ENCODE measurements at regions not wholly inside any gene's neighbourhood (a gene's known extent, or its start where the extent isn't known, plus 50 kb on each side); places are given as distances from the start of the nearest gene placed in this dataset.

DNA sequence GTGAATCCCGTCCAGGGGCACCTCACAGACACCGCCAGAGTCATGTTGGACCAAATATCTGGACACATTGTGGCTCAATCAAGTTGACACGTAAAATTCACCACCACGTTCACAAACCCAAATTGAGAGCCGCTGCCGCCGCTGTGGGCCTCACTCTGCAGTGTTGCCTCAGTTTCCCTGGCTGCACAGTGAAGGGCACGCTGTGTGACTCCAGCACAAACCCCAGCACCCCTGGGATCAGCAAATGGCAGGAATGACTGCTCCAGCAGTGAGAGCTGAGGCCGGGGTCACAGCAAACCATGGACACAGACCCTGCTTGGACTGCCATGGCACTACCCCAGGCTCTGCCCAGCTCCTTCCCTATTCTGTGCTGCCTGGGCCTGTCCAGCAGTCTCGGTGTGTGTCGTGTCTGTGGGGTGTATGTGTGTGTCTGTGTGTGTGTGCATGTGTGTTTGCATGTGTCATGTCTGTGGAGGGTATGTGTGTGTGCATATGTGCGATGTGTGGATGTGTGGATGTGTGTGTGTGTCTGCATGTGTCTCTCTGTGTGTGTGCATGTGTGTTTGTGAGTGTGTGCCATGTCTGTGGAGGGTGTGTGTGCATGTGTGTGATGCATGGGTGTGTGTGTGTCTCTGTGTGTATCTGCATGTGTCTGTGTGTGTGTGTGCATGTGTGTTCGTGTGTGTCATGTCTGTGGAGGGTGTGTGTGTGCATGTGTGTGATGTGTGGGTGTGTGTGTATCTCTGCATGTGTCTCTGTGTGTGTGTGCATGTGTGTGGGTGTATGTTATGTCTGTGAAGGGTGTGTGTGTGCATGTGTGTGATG is 52.2 kb upstream of the ADRA2C start:
- H4K20me1 ChIP-seq (ENCODE audit: insufficient read depth, low read length) = no peaks in the 10 kb centered on the region
- DNase-seq = no peak
- no peak overlapping the region for H3K4me2 ChIP-seq (ENCODE audit: low read depth, low read length)
- no peaks in the 10 kb centered on the region for H3F3A ChIP-seq (ENCODE audit: insufficient read depth, low read length)
- H3K36me3 ChIP-seq (replicated peaks; ENCODE audit: insufficient read depth, low read length) = no peaks in the 10 kb centered on the region
- no peak overlapping the region for H2AFZ ChIP-seq (ENCODE audit: low read length)
- no peaks in the 10 kb centered on the region for H3K9me2 ChIP-seq (replicated peaks; ENCODE audit: insufficient read depth, low read length)
- no peak overlapping the region for H3K4me3 ChIP-seq (ENCODE audit: low read length)
- no peak overlapping the region for H3K9ac ChIP-seq (ENCODE audit: low read length)
- H3K79me2 ChIP-seq (ENCODE audit: low read length) = no peaks in the 10 kb centered on the region
- no peaks in the 10 kb centered on the region for H3K9me3 ChIP-seq (replicated peaks; ENCODE audit: insufficient read depth, low read length)
- TF ChIP-seq EZH2phosphoT487 (IDR thresholded peaks at IDR 0.05; ENCODE audit: low read length) (no peak), EZH2 (optimal IDR thresholded peaks at IDR 0.05; ENCODE audit: low read depth, low read length) (no peak)
- TF ChIP-seq, protein P1, sequence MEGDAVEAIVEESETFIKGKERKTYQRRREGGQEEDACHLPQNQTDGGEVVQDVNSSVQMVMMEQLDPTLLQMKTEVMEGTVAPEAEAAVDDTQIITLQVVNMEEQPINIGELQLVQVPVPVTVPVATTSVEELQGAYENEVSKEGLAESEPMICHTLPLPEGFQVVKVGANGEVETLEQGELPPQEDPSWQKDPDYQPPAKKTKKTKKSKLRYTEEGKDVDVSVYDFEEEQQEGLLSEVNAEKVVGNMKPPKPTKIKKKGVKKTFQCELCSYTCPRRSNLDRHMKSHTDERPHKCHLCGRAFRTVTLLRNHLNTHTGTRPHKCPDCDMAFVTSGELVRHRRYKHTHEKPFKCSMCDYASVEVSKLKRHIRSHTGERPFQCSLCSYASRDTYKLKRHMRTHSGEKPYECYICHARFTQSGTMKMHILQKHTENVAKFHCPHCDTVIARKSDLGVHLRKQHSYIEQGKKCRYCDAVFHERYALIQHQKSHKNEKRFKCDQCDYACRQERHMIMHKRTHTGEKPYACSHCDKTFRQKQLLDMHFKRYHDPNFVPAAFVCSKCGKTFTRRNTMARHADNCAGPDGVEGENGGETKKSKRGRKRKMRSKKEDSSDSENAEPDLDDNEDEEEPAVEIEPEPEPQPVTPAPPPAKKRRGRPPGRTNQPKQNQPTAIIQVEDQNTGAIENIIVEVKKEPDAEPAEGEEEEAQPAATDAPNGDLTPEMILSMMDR (IDR thresholded peaks at IDR 0.05; ENCODE audit: low read length) = no peak
- H3K27me3 ChIP-seq (replicated peaks; ENCODE audit: insufficient read depth, low read length) = peaks cover 100% of the 10 kb centered on the region
- no peaks in the 10 kb centered on the region for H3K4me1 ChIP-seq (ENCODE audit: low read length)
- no peak overlapping the region for H3K27ac ChIP-seq (ENCODE audit: low read length)

DNA sequence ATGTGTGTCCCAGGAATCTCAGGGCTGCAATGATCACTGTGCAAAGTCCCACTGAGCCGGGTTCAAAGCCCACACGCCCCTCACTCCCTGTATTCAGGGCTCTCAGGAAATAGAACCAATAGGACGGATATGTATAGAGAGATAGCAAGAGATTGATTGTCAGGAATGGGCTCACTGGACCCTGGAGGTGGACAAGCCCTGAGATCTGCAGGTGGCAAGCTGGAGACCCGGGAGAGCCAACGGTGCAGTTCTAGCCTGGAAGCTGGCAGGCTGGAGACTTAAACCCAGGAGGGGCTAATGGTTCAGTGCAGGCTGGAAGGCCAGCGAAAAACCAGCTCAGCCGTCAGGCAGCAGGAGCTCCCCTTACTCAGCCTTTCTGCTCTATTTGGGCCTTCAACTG is 52.8 kb upstream of the ADRA2C start:
- H3K4me1 ChIP-seq (ENCODE audit: low read length) = no peaks in the 10 kb centered on the region
- no peak overlapping the region for H3K9ac ChIP-seq (ENCODE audit: low read length)
- H3K79me2 ChIP-seq (ENCODE audit: low read length) = no peaks in the 10 kb centered on the region
- no peaks in the 10 kb centered on the region for H3K36me3 ChIP-seq (replicated peaks; ENCODE audit: insufficient read depth, low read length)
- no peak for TF ChIP-seq EZH2 (optimal IDR thresholded peaks at IDR 0.05; ENCODE audit: low read depth, low read length)
- TF ChIP-seq, protein P1 (IDR thresholded peaks at IDR 0.05; ENCODE audit: low read length) = no peak
- no peak for TF ChIP-seq EZH2phosphoT487 (IDR thresholded peaks at IDR 0.05; ENCODE audit: low read length)
- no peak for DNase-seq
- no peak overlapping the region for H2AFZ ChIP-seq (ENCODE audit: low read length)
- no peak overlapping the region for H3K4me3 ChIP-seq (ENCODE audit: low read length)
- H3K4me2 ChIP-seq (ENCODE audit: low read depth, low read length) = no peak overlapping the region
- no peaks in the 10 kb centered on the region for H3K9me2 ChIP-seq (replicated peaks; ENCODE audit: insufficient read depth, low read length)
- no peaks in the 10 kb centered on the region for H3F3A ChIP-seq (ENCODE audit: insufficient read depth, low read length)
- no peak overlapping the region for H3K27ac ChIP-seq (ENCODE audit: low read length)
- no peaks in the 10 kb centered on the region for H4K20me1 ChIP-seq (ENCODE audit: insufficient read depth, low read length)
- peaks cover 100% of the 10 kb centered on the region for H3K27me3 ChIP-seq (replicated peaks; ENCODE audit: insufficient read depth, low read length)
- no peaks in the 10 kb centered on the region for H3K9me3 ChIP-seq (replicated peaks; ENCODE audit: insufficient read depth, low read length)

DNA sequence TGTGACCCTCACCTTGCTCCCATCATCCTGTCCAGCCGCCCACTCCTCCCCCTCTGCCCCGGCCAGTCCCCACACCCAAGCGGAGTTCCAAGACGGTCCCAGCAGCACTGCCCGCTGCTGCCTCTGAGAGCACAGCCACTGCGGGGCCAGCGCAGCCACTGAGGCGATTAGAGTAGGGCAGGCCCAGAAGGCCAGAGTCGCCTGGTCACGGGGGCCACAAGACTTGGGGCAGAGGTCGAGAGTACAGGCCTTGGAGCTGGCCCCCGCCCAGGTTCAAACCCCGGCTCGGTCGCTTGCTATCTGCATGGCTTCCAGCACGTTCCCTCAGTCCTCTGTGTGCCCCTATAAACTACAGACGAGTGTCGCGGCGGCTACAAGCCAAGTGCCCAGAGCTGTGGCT is 53.2 kb upstream of the ADRA2C start:
- no peaks in the 10 kb centered on the region for H3F3A ChIP-seq (ENCODE audit: insufficient read depth, low read length)
- no peak overlapping the region for H3K27ac ChIP-seq (ENCODE audit: low read length)
- no peak for DNase-seq
- H3K9ac ChIP-seq (ENCODE audit: low read length) = no peak overlapping the region
- no peaks in the 10 kb centered on the region for H3K9me2 ChIP-seq (replicated peaks; ENCODE audit: insufficient read depth, low read length)
- H3K9me3 ChIP-seq (replicated peaks; ENCODE audit: insufficient read depth, low read length) = no peaks in the 10 kb centered on the region
- no peak overlapping the region for H2AFZ ChIP-seq (ENCODE audit: low read length)
- no peaks in the 10 kb centered on the region for H4K20me1 ChIP-seq (ENCODE audit: insufficient read depth, low read length)
- H3K79me2 ChIP-seq (ENCODE audit: low read length) = no peaks in the 10 kb centered on the region
- TF ChIP-seq EZH2 (optimal IDR thresholded peaks at IDR 0.05; ENCODE audit: low read depth, low read length) (no peak), EZH2phosphoT487 (IDR thresholded peaks at IDR 0.05; ENCODE audit: low read length) (no peak)
- TF ChIP-seq, protein P1 (IDR thresholded peaks at IDR 0.05; ENCODE audit: low read length) = no peak
- peaks cover 100% of the 10 kb centered on the region for H3K27me3 ChIP-seq (replicated peaks; ENCODE audit: insufficient read depth, low read length)
- no peak overlapping the region for H3K4me2 ChIP-seq (ENCODE audit: low read depth, low read length)
- no peaks in the 10 kb centered on the region for H3K4me1 ChIP-seq (ENCODE audit: low read length)
- no peak overlapping the region for H3K4me3 ChIP-seq (ENCODE audit: low read length)
- no peaks in the 10 kb centered on the region for H3K36me3 ChIP-seq (replicated peaks; ENCODE audit: insufficient read depth, low read length)
